ENCODE measurements at regions not wholly inside any gene's neighbourhood (a gene's known extent, or its start where the extent isn't known, plus 50 kb on each side); places are given as distances from the start of the nearest gene placed in this dataset.

DNA sequence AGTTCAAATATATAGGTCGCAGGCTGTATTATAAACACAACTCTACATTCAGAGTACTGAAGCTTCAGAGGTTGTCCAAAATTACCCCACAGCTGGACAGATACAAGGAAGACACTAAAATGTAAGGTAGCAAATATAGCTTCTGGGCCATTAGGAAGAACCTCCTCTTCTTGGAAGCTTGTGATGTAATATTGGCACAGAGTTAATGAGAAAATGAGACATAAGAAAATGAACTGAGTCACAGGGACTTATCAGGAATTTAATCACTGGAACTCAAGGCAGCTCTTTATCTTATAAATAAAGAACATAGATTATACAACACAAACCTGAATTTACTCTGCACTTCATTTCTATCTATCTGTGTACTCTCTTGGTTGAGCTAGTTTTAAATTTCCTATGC lies 344.7 kb downstream of the PCDH10 start:
- Histone ChIP-seq H3K9me3 (ENCODE audit: control insufficient read depth, insufficient read depth, low read length) (no peaks in the 10 kb centered on the region), H3K36me3 (ENCODE audit: control insufficient read depth, insufficient read depth, low read length) (no peaks in the 10 kb centered on the region), H3K4me1 (ENCODE audit: control insufficient read depth, insufficient read depth, low read length) (no peaks in the 10 kb centered on the region), H3K27ac (ENCODE audit: low read depth, low read length) (no peak overlapping the region), H3K27me3 (ENCODE audit: control insufficient read depth, insufficient read depth, low read length) (no peaks in the 10 kb centered on the region), H3K4me3 (ENCODE audit: low read depth, low read length) (no peak overlapping the region)
- WGBS (ENCODE audit: insufficient coverage), result no CpG with 5 or more reads among the region's 1 CpG
- no peak for DNase-seq (ENCODE audit: low read depth in 4 of 6, low spot score in 6 of 6)

DNA sequence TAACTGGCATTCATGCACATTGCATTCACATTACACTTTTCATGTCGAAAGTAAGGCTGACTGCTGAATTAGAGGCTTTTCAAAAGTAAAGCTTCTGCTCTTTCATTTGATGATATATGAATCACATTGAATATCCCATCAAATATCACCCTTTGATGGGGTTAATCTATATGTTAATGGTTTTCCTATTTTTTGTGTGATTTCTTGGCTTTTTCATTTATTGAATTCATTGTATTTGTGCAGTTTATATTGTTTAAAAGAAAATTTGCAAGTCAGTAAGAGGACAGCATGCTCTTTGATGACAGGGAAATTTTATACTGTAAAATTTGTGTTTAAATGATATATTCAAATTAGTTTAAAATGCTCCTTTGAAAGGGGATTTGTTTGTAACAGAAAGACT lies 344.1 kb downstream of the PCDH10 start:
- H3K9me3 ChIP-seq (ENCODE audit: control insufficient read depth, insufficient read depth, low read length), result no peaks in the 10 kb centered on the region
- no peaks in the 10 kb centered on the region for H3K27me3 ChIP-seq (ENCODE audit: control insufficient read depth, insufficient read depth, low read length)
- H3K4me1 ChIP-seq (ENCODE audit: control insufficient read depth, insufficient read depth, low read length), result no peaks in the 10 kb centered on the region
- whole genome bisulfite sequencing (ENCODE audit: insufficient coverage), result no CpG with 5 or more reads among the region's 1 CpG
- H3K4me3 ChIP-seq (ENCODE audit: low read depth, low read length), result no peak overlapping the region
- H3K36me3 ChIP-seq (ENCODE audit: control insufficient read depth, insufficient read depth, low read length), result no peaks in the 10 kb centered on the region
- peak in 1 of 6 donors; percentile 1 for DNase-seq (ENCODE audit: low read depth in 4 of 6, low spot score in 6 of 6)
- no peak overlapping the region for H3K27ac ChIP-seq (ENCODE audit: low read depth, low read length)

DNA sequence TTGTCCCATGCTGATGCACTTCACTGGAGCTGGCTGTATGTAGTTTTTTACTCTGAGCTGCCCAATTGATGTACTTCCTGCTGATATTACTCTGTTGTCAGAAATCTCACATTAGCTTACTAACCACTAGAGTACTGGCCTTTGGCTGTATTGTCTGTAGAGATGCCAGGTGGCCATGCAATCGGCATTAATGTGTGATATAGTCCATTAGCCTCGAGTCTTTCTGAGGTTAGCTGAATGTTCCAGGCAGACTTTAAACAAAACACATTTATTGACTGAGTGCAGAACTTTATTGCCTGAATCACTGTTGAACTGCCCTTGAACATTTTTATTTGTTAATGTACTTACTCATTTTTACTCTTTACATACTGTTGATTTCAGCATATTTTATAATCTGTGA lies 335.2 kb downstream of the PCDH10 start:
- WGBS (ENCODE audit: insufficient coverage), result no CpG with 5 or more reads among the region's 2 CpGs
- DNase-seq (ENCODE audit: low read depth in 4 of 6, low spot score in 6 of 6), result peak in 1 of 6 donors; percentile 39
- no peaks in the 10 kb centered on the region for H3K4me1 ChIP-seq (ENCODE audit: control insufficient read depth, insufficient read depth, low read length)
- H3K4me3 ChIP-seq (ENCODE audit: low read depth, low read length), result no peak overlapping the region
- H3K27ac ChIP-seq (ENCODE audit: low read depth, low read length), result no peak overlapping the region
- H3K36me3 ChIP-seq (ENCODE audit: control insufficient read depth, insufficient read depth, low read length), result no peaks in the 10 kb centered on the region
- no peaks in the 10 kb centered on the region for H3K27me3 ChIP-seq (ENCODE audit: control insufficient read depth, insufficient read depth, low read length)
- H3K9me3 ChIP-seq (ENCODE audit: control insufficient read depth, insufficient read depth, low read length), result no peaks in the 10 kb centered on the region

DNA sequence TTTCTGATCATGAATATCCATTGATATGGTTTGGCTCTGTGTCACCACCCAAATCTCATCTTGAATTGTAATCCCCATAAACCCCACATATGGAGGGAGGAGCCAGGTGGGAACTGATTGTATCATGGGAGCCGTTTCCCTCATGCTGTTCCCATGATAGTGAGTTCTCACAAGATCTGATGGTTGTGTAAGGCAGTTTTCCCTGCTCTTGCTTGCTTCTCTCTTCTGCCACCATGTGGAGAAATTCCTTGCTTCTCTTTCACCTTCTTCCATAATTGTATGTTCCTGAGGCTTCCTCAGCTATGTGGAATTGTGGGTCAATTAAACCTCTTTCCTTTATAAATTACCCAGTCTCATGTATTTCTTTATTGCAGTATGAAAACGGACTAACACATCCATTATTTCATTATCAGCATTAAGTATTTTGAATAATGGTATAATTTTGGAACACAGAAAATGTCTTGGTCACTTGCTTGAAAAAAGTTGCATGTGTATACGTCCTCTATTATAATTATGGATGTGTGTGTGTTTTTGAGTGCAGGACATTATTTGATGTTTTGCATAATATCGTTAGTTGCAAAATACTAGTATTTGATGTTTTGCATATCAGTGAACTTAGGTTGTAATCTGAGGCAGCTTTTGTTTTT lies 334.6 kb downstream of the PCDH10 start:
- Histone ChIP-seq H3K4me3 (ENCODE audit: low read depth, low read length) (no peak overlapping the region), H3K36me3 (ENCODE audit: control insufficient read depth, insufficient read depth, low read length) (no peaks in the 10 kb centered on the region), H3K9me3 (ENCODE audit: control insufficient read depth, insufficient read depth, low read length) (no peaks in the 10 kb centered on the region), H3K27me3 (ENCODE audit: control insufficient read depth, insufficient read depth, low read length) (no peaks in the 10 kb centered on the region), H3K27ac (ENCODE audit: low read depth, low read length) (no peak overlapping the region), H3K4me1 (ENCODE audit: control insufficient read depth, insufficient read depth, low read length) (no peaks in the 10 kb centered on the region)
- WGBS (ENCODE audit: insufficient coverage), result 100% methylated on average over 1 of the region's 4 CpGs
- DNase-seq (ENCODE audit: low read depth in 4 of 6, low spot score in 6 of 6), result peak in 3 of 6 donors; percentile 6 to 43 (median 39)

DNA sequence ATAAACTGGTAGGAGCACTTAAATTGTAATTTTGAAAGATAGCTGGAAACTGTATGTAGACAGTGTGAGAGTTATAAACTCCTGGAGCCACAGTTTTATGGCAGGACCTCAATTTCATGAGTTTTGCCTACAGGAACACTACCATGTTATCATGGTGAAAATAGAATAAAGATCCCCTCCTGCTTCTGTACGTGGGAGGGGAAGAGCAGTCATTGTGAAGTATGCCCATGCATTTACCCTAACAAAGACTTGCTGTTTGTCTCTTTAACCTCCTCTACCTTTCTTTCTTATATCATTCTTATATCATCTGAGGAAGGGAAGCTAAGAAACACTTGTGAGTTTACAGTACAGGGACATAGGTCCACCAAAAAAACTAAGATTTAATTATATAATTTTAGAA lies 327.0 kb downstream of the PCDH10 start:
- H3K9me3 ChIP-seq (ENCODE audit: control insufficient read depth, insufficient read depth, low read length), result no peaks in the 10 kb centered on the region
- H3K4me1 ChIP-seq (ENCODE audit: control insufficient read depth, insufficient read depth, low read length), result no peaks in the 10 kb centered on the region
- no peak overlapping the region for H3K27ac ChIP-seq (ENCODE audit: low read depth, low read length)
- no peaks in the 10 kb centered on the region for H3K27me3 ChIP-seq (ENCODE audit: control insufficient read depth, insufficient read depth, low read length)
- no peak for DNase-seq (ENCODE audit: low read depth in 4 of 6, low spot score in 6 of 6)
- H3K4me3 ChIP-seq (ENCODE audit: low read depth, low read length), result no peak overlapping the region
- no peaks in the 10 kb centered on the region for H3K36me3 ChIP-seq (ENCODE audit: control insufficient read depth, insufficient read depth, low read length)
- no CpG with 5 or more reads among the region's 1 CpG for WGBS (ENCODE audit: insufficient coverage)

DNA sequence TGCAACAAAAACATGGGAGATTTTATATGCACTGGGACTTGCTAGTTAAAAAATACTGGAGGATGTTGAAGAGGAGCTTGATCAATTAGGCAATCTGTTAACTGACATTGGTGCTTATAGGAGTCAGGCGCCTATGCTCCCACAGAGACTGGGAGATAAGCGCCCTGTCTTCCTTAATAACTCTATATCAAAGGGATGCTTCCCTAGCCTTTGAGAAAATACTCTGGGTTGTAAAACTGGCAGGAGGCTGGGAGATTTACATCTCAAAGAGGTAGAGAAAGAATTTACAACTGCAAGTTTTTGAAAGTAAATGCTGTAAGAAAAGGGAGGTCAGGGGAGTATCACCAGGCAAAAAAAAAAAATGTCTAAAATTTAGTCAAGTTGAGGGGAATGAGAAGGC lies 325.4 kb downstream of the PCDH10 start:
- no peak overlapping the region for H3K27ac ChIP-seq (ENCODE audit: low read depth, low read length)
- no peaks in the 10 kb centered on the region for H3K36me3 ChIP-seq (ENCODE audit: control insufficient read depth, insufficient read depth, low read length)
- H3K27me3 ChIP-seq (ENCODE audit: control insufficient read depth, insufficient read depth, low read length), result no peaks in the 10 kb centered on the region
- no peaks in the 10 kb centered on the region for H3K9me3 ChIP-seq (ENCODE audit: control insufficient read depth, insufficient read depth, low read length)
- WGBS (ENCODE audit: insufficient coverage), result no CpG with 5 or more reads among the region's 2 CpGs
- no peak for DNase-seq (ENCODE audit: low read depth in 4 of 6, low spot score in 6 of 6)
- H3K4me3 ChIP-seq (ENCODE audit: low read depth, low read length), result no peak overlapping the region
- no peaks in the 10 kb centered on the region for H3K4me1 ChIP-seq (ENCODE audit: control insufficient read depth, insufficient read depth, low read length)

DNA sequence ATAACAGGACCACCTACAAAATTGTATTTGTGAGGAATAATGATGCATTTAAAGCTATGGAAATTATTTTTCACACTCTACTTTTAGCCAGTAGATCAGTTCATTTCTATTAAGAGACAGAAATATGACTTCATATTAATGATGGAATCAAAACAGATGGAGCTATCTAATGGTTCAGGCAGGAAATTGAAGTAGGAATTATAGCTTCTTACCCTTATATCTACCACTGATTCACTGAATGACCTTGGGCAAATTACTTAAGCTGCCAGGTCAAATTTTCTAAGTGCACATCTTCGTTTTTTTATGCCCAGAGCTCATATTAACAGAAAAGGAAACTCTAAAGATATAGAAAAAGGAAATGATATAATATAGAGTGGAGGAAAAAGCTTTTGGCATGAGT lies 323.1 kb downstream of the PCDH10 start:
- DNase-seq (ENCODE audit: low read depth in 4 of 6, low spot score in 6 of 6), result peak in 1 of 6 donors; percentile 31
- no peaks in the 10 kb centered on the region for H3K4me1 ChIP-seq (ENCODE audit: control insufficient read depth, insufficient read depth, low read length)
- no peaks in the 10 kb centered on the region for H3K36me3 ChIP-seq (ENCODE audit: control insufficient read depth, insufficient read depth, low read length)
- no peak overlapping the region for H3K4me3 ChIP-seq (ENCODE audit: low read depth, low read length)
- no peaks in the 10 kb centered on the region for H3K27me3 ChIP-seq (ENCODE audit: control insufficient read depth, insufficient read depth, low read length)
- H3K27ac ChIP-seq (ENCODE audit: low read depth, low read length), result no peak overlapping the region
- no peaks in the 10 kb centered on the region for H3K9me3 ChIP-seq (ENCODE audit: control insufficient read depth, insufficient read depth, low read length)
- no CpG with 5 or more reads among the region's 1 CpG for WGBS (ENCODE audit: insufficient coverage)

DNA sequence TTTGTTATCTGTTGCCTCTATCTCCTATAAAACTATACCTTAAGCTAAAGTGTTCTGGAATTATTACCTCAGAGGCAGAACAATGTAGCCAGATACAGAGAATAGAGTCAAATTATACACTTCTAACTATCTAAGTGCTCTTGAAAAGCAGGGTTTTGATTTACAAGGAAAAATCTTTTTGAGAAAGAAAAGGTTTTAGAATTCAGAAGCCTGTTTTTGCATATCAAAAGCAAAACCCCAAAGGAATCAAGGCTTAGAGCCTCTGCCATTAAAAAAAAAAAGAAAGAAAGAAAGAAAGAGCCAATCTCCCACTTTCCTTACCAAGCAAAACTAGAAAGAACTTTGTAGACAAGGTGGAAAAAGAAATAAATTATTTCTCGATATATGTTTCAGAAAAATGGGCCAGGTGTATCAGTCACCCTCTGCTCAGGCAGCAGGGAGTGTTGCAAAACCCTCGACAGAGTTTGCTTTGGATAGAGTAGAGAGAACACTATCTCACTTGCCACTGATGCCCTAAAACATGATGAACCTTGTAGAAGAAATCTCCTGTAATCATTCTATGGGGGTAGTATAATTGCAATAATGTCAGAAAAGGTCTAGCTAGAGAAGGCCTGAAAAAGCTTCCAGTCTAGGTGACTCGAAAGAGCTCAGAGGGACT lies 318.3 kb downstream of the PCDH10 start:
- H3K4me3 ChIP-seq (ENCODE audit: low read depth, low read length), result no peak overlapping the region
- DNase-seq (ENCODE audit: low read depth in 4 of 6, low spot score in 6 of 6), result no peak
- WGBS (ENCODE audit: insufficient coverage), result 40% methylated on average over 1 of the region's 3 CpGs
- H3K9me3 ChIP-seq (ENCODE audit: control insufficient read depth, insufficient read depth, low read length), result no peaks in the 10 kb centered on the region
- no peaks in the 10 kb centered on the region for H3K27me3 ChIP-seq (ENCODE audit: control insufficient read depth, insufficient read depth, low read length)
- no peak overlapping the region for H3K27ac ChIP-seq (ENCODE audit: low read depth, low read length)
- no peaks in the 10 kb centered on the region for H3K4me1 ChIP-seq (ENCODE audit: control insufficient read depth, insufficient read depth, low read length)
- no peaks in the 10 kb centered on the region for H3K36me3 ChIP-seq (ENCODE audit: control insufficient read depth, insufficient read depth, low read length)

DNA sequence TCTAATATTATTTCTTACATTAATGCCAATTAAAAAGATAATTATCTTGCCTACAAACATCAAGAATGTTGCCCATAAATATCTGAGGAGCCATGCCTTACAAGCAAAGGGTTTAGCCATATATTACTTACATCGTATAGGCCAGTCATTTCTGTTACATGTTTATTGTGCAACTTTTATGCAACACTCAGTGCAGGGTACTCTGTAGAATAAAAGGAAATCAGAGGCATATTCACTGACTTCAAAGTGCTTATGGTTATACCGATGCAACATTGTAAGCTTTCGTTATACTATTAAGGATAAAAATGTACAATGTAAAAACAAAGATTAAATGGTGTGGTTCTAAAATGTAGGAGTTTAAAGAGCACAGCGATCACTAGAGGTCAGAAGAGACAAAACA lies 315.9 kb downstream of the PCDH10 start:
- no peaks in the 10 kb centered on the region for H3K36me3 ChIP-seq (ENCODE audit: control insufficient read depth, insufficient read depth, low read length)
- no peaks in the 10 kb centered on the region for H3K4me1 ChIP-seq (ENCODE audit: control insufficient read depth, insufficient read depth, low read length)
- H3K4me3 ChIP-seq (ENCODE audit: low read depth, low read length), result no peak overlapping the region
- DNase-seq (ENCODE audit: low read depth in 4 of 6, low spot score in 6 of 6), result no peak
- H3K27me3 ChIP-seq (ENCODE audit: control insufficient read depth, insufficient read depth, low read length), result no peaks in the 10 kb centered on the region
- no peaks in the 10 kb centered on the region for H3K9me3 ChIP-seq (ENCODE audit: control insufficient read depth, insufficient read depth, low read length)
- WGBS (ENCODE audit: insufficient coverage), result no CpG with 5 or more reads among the region's 4 CpGs
- no peak overlapping the region for H3K27ac ChIP-seq (ENCODE audit: low read depth, low read length)

DNA sequence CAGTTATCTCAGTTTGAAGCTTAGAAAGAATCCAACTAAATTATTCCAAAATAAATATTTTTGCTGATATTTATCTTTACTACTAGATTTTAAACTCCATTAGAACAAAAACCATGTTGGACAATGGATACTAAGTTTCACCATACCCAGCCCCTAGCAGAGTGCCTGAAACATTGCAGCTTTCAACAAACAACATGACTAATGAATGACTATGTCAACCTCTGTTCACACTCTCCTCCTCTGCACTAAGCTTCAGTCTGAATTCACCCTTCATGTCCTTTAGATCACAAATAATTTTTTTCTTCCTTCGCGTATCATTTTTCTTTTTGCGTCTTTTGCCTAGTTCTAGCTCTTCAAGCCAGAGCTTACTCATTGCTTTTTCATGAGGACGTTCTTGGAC lies 315.2 kb downstream of the PCDH10 start:
- Histone ChIP-seq H3K27me3 (ENCODE audit: control insufficient read depth, insufficient read depth, low read length) (no peaks in the 10 kb centered on the region), H3K9me3 (ENCODE audit: control insufficient read depth, insufficient read depth, low read length) (no peaks in the 10 kb centered on the region), H3K27ac (ENCODE audit: low read depth, low read length) (no peak overlapping the region), H3K36me3 (ENCODE audit: control insufficient read depth, insufficient read depth, low read length) (no peaks in the 10 kb centered on the region), H3K4me1 (ENCODE audit: control insufficient read depth, insufficient read depth, low read length) (no peaks in the 10 kb centered on the region), H3K4me3 (ENCODE audit: low read depth, low read length) (no peak overlapping the region)
- DNase-seq (ENCODE audit: low read depth in 4 of 6, low spot score in 6 of 6), result no peak
- WGBS (ENCODE audit: insufficient coverage), result 79% methylated on average over 3 of the region's 4 CpGs
